ENCODE measurements at regions not wholly inside any gene's neighbourhood (a gene's known extent, or its start where the extent isn't known, plus 50 kb on each side); places are given as distances from the start of the nearest gene placed in this dataset.

DNA sequence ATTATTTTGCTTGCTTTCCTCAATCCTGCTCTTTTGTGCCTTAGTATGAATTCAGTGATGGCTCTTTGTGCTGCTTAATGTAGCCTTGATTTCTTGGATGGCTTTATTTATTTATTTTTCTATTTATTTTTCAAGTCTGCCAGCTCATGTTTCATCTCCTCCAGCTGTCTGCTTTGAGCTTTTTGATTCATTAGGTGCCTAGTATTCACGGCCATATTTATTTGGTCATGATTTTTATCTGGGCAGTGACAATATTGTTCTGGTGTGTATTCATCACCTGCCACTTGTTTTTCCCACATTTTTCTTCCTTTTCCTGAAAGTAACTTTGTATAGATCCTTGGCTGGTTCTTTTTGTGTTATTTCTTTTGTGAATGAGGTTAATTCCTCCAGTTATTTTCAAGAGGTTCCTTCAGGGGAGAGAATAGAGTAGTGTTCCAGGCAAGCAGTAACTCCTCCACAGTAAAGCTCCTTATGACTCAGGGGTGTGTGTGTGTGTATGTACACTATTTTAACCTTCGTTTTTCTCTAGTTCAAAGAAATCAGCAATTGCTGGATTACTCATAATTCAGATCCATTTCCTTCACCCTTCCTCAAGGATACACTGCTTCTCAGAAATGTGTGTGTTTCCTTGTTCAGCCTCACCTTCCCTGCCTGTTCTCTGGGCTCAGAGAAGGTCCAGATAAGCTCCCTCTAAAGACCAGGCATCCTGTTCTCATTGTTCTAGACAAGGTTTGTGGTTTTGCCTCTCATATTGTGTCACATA is 51.6 kb upstream of the PMCH start:
- Histone ChIP-seq H3K27ac (no peak overlapping the region), H3K9me3 (peaks cover 0 to 7% (median 0%) of the 10 kb centered on the region in 8 donors), H3K4me1 (no peaks in the 10 kb centered on the region), H3K4me3 (no peak overlapping the region), H3K27me3 (replicated peaks in 1 of 7) (no peaks in the 10 kb centered on the region), H3K36me3 (no peaks in the 10 kb centered on the region)
- intact Hi-C loops (cut with DNase I; ENCODE audit: low total_unique reads): no loop called here
- DNase-seq: no peak
- TF ChIP-seq POLR2A (IDR thresholded peaks at IDR 0.05) (no peak), POLR2AphosphoS5 (IDR thresholded peaks at IDR 0.05) (no peak)
- TF ChIP-seq, protein P1, sequence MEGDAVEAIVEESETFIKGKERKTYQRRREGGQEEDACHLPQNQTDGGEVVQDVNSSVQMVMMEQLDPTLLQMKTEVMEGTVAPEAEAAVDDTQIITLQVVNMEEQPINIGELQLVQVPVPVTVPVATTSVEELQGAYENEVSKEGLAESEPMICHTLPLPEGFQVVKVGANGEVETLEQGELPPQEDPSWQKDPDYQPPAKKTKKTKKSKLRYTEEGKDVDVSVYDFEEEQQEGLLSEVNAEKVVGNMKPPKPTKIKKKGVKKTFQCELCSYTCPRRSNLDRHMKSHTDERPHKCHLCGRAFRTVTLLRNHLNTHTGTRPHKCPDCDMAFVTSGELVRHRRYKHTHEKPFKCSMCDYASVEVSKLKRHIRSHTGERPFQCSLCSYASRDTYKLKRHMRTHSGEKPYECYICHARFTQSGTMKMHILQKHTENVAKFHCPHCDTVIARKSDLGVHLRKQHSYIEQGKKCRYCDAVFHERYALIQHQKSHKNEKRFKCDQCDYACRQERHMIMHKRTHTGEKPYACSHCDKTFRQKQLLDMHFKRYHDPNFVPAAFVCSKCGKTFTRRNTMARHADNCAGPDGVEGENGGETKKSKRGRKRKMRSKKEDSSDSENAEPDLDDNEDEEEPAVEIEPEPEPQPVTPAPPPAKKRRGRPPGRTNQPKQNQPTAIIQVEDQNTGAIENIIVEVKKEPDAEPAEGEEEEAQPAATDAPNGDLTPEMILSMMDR (IDR thresholded peaks at IDR 0.05 in 8 of 11, conservative IDR thresholded peaks at IDR 0.05 in 3 of 11): no peak
- WGBS, 5 donors: 38 to 66% (median 51%) methylated on average over 2 of the region's 2 CpGs

Measured in spleen (tissue), 11 donors.